Neural cell (in vitro differentiated cells): ENCODE measurements at regions not wholly inside any gene's neighbourhood (a gene's known extent, or its start where the extent isn't known, plus 50 kb on each side); places are given as distances from the start of the nearest gene placed in this dataset.

Experiments used
- CTCF ChIP-seq: fragments of 450-650 bp; IDR thresholded peaks from 2 replicates; pipeline ENCODE4 v1.5.1; 2014; ENCODE audit warnings: antibody characterized with exemption, mild to moderate bottlenecking, moderate library complexity; ENCODE audit not compliant: poor library complexity, severe bottlenecking
- EP300 ChIP-seq: fragments of 450-650 bp; conservative IDR thresholded peaks from 2 replicates; pipeline ENCODE4 v1.6.1; 2014; ENCODE audit warnings: antibody characterized with exemption, mild to moderate bottlenecking, moderate library complexity; ENCODE audit not compliant: poor library complexity, severe bottlenecking
- EZH2 ChIP-seq: fragments of 200-600, 300-800 bp; shearing (Covaris generic), sonication (generic); IDR thresholded peaks from 2 replicates; pipeline ENCODE4 v1.6.1; 2014; ENCODE audit warnings: antibody characterized with exemption, low read length, borderline replicate concordance, mild to moderate bottlenecking; ENCODE audit not compliant: insufficient read depth, poor library complexity, severe bottlenecking
- MXI1 ChIP-seq: fragments of 450-650 bp; conservative IDR thresholded peaks from 2 replicates; pipeline ENCODE4 v1.6.1; 2014; ENCODE audit warnings: antibody characterized with exemption, mild to moderate bottlenecking; ENCODE audit not compliant: poor library complexity, severe bottlenecking
- POLR2AphosphoS5 ChIP-seq: IDR thresholded peaks from 2 replicates; pipeline ENCODE4 v1.6.1; 2012
- REST ChIP-seq: IDR thresholded peaks from 2 replicates; pipeline ENCODE4 v1.6.1; 2012; ENCODE audit warnings: borderline replicate concordance
- TAF1 ChIP-seq: IDR thresholded peaks from 2 replicates; pipeline ENCODE4 v1.6.1; 2012; ENCODE audit warnings: low read depth

- TF ChIP-seq POLR2AphosphoS5 (no peak), CTCF (no peak), EZH2 (no peak), TAF1 (no peak), EP300 (no peak), MXI1 (no peak), REST (no peak)
Observed at GRCh38 chr15:45906230-45906629, 271.4 kb downstream of the SQOR start.
